Colonic mucosa (tissue), 4 donors: ENCODE measurements at regions not wholly inside any gene's neighbourhood (a gene's known extent, or its start where the extent isn't known, plus 50 kb on each side); places are given as distances from the start of the nearest gene placed in this dataset.

Source experiments
- DNase-seq: peaks from one replicate; pipeline ENCODE4 v3.0.0-alpha.2; 2020
- H3K27ac ChIP-seq: fragments of 200-600 bp; one replicate; pipeline ENCODE4 v1.8.0; 2021
- H3K27me3 ChIP-seq: fragments of 200-600 bp; one replicate; pipeline ENCODE4 v1.8.0; 2021
- H3K36me3 ChIP-seq: fragments of 200-600 bp; one replicate; pipeline ENCODE4 v1.8.0; 2021
- H3K4me1 ChIP-seq: fragments of 200-600 bp; one replicate; pipeline ENCODE4 v1.8.0; 2021; ENCODE audit warnings: mild to moderate bottlenecking
- H3K4me3 ChIP-seq: fragments of 200-600 bp; one replicate; pipeline ENCODE4 v1.8.0; 2021
- H3K9ac ChIP-seq, 2 donors: one replicate each; pipeline ENCODE4 v1.7.0; 2013; ENCODE audit warnings: control low read depth in 2 of 2, low read depth in 2 of 2, low read length in 2 of 2
- H3K9me3 ChIP-seq: fragments of 200-600 bp; one replicate; pipeline ENCODE4 v1.8.0; 2021
- CTCF ChIP-seq: fragments of 200-600 bp; IDR thresholded peaks from one replicate; pipeline ENCODE4 v1.8.0; 2022; ENCODE audit warnings: antibody characterized with exemption, mild to moderate bottlenecking
- intact Hi-C: fragments of 100-400 bp; cut with DNase I; formaldehyde crosslinking; loops from one replicate; pipeline ENCODE4 v1.14.1; 2022
- donor health status: healthy.
- donor health status: DM: no; HTN: no; CAD: no.
- donor health status: DM: no; HTN: no; CAD: no.

- no peaks in the 10 kb centered on the region for H3K36me3 ChIP-seq
- no peak for DNase-seq
- no peaks in the 10 kb centered on the region for H3K4me1 ChIP-seq
- no peak overlapping the region for H3K4me3 ChIP-seq
- no peak for TF ChIP-seq CTCF
- H3K27ac ChIP-seq, result no peak overlapping the region
- intact Hi-C loops, result no loop called here
- H3K27me3 ChIP-seq, result no peaks in the 10 kb centered on the region
- no peak overlapping the region for H3K9ac ChIP-seq
- no peaks in the 10 kb centered on the region for H3K9me3 ChIP-seq
These were observed 243.6 kb upstream of the IRX2 start for GRCh38 chr5:2995035-2995434.

DNA sequence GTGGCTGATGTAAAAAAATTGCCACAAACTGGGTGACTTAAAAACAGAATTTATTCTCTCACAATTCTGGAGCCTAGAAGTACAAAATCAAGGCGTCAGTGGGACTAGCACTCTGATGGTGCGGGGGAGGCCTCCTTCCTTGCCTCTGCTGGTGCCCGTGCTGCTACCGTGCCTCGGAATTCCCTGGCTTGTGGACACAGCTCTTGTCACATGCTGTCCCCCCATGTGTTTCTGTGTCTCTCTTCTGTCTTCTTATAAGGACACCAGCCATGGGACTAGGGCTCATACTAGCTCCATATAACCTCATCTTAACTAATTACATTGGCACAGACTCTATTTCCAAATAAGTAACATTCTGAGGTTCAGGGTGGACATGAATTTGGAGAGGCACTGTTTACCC is 242.3 kb upstream of the IRX2 start:
- no peak for TF ChIP-seq CTCF
- no peak overlapping the region for H3K9ac ChIP-seq
- intact Hi-C loops, result no loop called here
- H3K4me1 ChIP-seq, result no peaks in the 10 kb centered on the region
- no peaks in the 10 kb centered on the region for H3K27me3 ChIP-seq
- H3K9me3 ChIP-seq, result no peaks in the 10 kb centered on the region
- H3K27ac ChIP-seq, result no peak overlapping the region
- no peaks in the 10 kb centered on the region for H3K36me3 ChIP-seq
- H3K4me3 ChIP-seq, result no peak overlapping the region
- DNase-seq, result no peak

- Histone ChIP-seq H3K4me3 (no peak overlapping the region), H3K27me3 (no peaks in the 10 kb centered on the region), H3K27ac (no peak overlapping the region), H3K4me1 (no peaks in the 10 kb centered on the region), H3K9me3 (no peaks in the 10 kb centered on the region), H3K9ac (no peak overlapping the region), H3K36me3 (no peaks in the 10 kb centered on the region)
- intact Hi-C loops, result no loop called here
- TF ChIP-seq CTCF, result no peak
- DNase-seq, result no peak
These were observed 241.8 kb upstream of the IRX2 start for GRCh38 chr5:2993301-2993700.

- no peaks in the 10 kb centered on the region for H3K36me3 ChIP-seq
- H3K27ac ChIP-seq, result no peak overlapping the region
- H3K4me1 ChIP-seq, result no peaks in the 10 kb centered on the region
- no peaks in the 10 kb centered on the region for H3K27me3 ChIP-seq
- no peak overlapping the region for H3K4me3 ChIP-seq
- no peak for DNase-seq
- H3K9ac ChIP-seq, result no peak overlapping the region
- intact Hi-C loops, result no loop called here
- no peak for TF ChIP-seq CTCF
- no peaks in the 10 kb centered on the region for H3K9me3 ChIP-seq
These were observed 241.3 kb upstream of the IRX2 start for GRCh38 chr5:2992806-2993205.

DNA sequence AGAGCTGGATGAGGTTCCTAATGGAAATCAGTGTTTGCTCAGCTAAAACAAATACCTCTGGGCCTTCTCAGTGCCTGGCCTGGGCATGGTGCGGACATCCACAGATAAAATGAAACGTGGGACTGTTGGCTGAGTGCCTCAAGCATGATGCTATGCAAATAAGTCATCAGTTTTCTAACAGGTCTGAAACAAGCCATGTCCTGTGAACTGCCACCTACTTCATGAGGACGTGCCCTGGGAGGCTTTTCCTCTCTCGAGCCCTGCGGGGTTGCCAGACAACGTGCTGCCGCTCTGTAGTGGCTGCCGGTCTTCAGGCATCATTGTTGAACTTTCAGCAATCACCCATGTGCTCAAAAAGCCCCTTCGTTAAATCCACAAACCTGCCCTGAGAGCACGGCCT is 240.4 kb upstream of the IRX2 start:
- no peaks in the 10 kb centered on the region for H3K4me1 ChIP-seq
- no peaks in the 10 kb centered on the region for H3K9me3 ChIP-seq
- H3K27me3 ChIP-seq, result no peaks in the 10 kb centered on the region
- DNase-seq, result no peak
- TF ChIP-seq CTCF, result no peak
- H3K4me3 ChIP-seq, result no peak overlapping the region
- intact Hi-C loops, result no loop called here
- H3K27ac ChIP-seq, result no peak overlapping the region
- H3K36me3 ChIP-seq, result no peaks in the 10 kb centered on the region
- no peak overlapping the region for H3K9ac ChIP-seq

DNA sequence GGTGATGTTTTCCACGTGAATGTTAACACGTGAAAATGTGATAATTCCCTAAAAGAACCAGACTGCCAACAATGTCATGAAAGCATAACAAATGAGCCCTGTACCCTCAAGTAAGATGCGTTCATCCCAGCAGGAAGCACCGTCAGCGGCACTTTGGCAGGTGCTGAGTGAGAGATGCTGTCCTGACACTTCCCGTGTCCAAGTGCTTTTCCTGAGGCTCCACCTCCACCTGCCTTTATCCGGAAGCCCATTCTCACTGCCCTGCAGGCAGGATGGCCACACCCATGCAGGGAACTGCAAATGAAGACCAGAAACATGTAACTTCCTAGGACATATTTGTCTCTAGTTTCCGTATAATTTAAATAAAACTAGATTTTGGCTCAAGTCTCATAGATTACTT is 238.0 kb upstream of the IRX2 start:
- intact Hi-C loops, result no loop called here
- no peak for DNase-seq
- no peaks in the 10 kb centered on the region for H3K4me1 ChIP-seq

More for the DNA sequence above, 238.0 kb upstream of the IRX2 start:
- no peak for TF ChIP-seq CTCF
- Histone ChIP-seq H3K27me3 (no peaks in the 10 kb centered on the region), H3K36me3 (no peaks in the 10 kb centered on the region), H3K4me3 (no peak overlapping the region), H3K9ac (no peak overlapping the region), H3K9me3 (no peaks in the 10 kb centered on the region), H3K27ac (no peak overlapping the region)
